GM19455 (cell line): ENCODE measurements at regions not wholly inside any gene's neighbourhood (a gene's known extent, or its start where the extent isn't known, plus 50 kb on each side); places are given as distances from the start of the nearest gene placed in this dataset.
A peak's percentile ranks its signal among the peaks of the same experiment; 100 is the strongest.
"Not testable (repeated sequence)": the region's sequence is repeated elsewhere in the genome, so short reads cannot be mapped to it uniquely, and the experiment has no call there.

Source experiments
- ATAC-seq: cut with Tn5 transposase; IDR thresholded peaks from one replicate; pipeline ENCODE4 v1.9.1; 2021; ENCODE audit not compliant: unreplicated experiment

DNA sequence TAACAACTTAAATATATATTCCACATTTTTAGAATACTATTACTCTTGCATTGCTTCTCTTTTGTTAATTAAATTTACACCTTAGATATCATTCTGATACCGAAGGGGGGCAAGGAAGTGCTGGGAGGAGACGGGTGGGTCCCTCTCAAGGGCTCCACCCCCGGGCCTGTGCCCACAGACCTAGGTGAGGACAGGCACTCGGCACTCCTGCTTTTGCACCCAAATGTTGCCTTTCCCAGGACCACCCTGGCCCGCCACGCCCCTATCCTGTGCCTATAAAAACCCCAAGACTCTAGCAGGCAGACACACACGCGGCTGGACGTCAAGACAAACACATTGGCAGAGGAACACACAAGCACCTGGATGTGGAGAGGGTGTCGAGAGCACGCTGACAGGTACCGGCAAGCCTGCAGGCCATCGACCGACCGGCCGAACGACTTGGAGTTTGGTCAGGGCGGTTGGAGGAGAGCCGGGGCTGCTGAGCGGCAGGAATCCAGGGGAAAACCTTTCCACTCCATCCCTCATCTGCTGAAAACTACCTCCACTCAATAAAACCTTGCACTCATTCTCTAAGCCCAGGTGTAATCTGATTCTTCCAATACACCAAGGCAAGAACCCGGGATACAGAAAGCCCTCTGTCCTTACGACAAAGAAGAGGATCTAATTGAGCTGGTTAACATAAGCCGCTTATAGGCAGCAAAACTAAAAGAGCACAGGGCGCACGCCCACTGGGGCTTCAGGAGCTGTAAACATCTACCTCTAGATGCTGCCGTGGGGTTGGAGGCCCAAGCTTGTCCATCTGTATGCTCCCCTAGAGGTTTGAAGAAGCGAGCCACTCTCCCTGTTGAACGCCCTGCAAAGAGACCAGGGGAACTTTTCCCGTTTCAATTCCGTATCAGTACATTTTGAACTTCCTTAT lies 197.4 kb upstream of the PRSS16 start:
- no peak for ATAC-seq

DNA sequence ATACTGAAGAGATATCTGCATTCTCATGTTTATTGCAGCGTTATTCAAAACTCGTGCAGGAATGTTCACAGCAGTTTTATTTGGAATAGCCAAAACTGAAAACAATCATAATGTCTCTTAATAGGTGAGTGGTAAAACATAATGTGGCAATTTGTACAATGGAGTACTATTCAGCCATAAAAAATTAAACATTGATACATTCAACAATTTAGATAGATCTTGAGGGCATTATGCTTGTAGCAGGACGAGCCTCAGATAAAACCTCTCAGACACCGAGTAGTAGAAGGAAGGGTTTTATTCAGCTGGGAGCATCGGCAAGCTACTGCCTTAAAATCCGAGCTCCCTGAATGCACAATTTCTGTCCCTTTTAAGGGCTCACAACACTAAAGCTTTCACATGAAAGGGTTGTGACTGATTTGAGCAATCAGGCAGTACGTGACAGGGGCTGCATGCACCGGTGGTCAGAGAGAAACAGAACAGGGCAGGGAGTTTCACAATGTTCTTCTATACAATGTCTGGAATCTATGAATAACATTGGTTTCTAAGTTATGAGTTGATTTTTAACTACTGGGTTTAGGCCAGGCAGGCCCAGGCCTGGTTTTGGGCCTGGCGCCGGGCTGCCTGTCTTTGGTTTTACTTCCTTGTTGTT lies 195.3 kb upstream of the PRSS16 start:
- not testable (repeated sequence) for ATAC-seq

DNA sequence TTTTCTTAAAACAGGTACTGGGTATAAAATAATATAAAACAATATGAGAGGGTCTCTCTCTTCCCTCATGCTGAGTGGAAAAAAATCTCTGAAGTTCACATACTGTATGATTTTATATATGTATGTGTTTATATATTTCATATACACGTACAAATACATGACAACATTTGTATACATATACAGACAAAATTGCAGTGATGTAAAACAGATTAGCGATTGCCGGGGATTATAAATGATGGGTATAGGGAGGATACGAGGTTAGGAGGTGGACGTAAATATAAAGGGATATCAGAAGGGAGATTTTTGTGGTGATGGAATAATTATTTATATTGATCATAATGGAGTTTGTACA lies 194.8 kb upstream of the PRSS16 start:
- ATAC-seq = no peak

DNA sequence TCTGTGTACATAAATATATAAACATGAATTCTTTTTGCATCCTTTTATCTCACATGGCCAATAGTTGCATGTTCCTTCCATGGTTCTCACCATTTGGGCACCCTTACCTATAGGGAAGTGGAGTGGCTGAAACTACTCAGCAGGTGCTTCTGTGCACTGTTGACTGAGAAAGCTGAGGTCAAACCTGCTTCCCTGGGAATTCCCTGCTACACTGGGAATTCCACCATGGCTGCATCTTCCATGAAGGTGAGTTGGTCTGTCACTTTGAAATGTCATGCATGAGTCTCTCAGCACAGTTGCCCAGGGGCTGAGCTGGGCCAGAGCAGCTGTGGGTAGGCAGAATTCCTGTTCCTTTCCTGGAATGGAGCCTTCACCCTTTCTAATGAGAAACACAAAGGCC lies 193.8 kb upstream of the PRSS16 start:
- ATAC-seq = no peak

DNA sequence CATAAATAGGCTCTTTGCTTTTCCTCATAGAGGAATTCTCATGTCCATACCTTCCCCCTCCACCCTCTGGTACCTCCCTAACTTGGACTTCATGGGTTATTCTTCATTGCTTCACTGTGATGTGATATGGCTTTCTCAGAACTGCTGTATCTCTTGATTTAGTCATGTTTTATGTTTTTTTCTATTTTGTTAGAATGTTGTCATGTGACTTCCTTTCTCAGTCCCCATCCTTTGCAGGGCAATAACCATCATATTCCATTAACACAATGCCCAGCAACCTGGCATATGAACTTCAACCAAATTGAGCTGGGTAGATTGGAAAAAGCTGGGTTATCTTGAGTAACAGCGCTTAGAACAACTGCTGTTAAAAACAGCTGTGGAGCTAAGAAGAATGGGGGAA lies 190.9 kb upstream of the PRSS16 start:
- no peak for ATAC-seq

DNA sequence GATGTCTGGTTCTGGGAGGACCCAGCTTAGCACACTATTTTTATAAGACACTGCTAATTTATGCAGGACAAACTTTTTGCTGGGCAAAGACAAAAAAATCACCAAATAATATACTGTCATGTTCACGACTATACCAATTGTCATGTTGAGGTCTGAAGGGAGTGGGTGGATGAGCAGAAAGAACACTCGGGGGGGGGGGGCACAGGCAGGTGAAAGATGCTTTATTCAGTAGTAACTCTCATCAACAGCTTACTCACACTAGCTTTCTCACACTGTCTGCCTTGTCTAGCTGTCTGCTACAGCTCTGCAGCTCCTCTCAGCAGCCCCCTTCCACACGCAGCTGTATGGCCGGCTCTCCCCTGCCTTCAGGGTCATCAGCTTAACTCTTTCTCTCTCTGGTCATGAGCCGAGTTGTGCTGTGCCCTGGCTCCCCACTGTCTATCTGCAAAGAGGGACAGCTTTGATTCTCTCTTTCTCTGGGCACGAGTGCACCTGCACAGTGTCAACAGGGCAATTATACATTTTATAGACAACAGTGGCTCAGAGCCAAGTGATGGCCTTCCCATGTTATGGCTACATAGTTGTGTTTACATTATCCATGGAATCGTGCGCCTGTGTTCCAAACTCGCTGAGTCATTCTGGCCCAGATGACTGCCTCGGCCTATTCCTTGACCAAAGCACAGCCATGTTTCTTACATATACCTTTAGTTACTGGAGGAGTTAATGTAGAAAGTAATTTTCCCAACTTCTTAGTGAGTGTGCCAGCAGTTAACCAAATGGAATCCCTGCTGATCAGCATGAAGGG lies 187.7 kb upstream of the PRSS16 start:
- no peak for ATAC-seq

DNA sequence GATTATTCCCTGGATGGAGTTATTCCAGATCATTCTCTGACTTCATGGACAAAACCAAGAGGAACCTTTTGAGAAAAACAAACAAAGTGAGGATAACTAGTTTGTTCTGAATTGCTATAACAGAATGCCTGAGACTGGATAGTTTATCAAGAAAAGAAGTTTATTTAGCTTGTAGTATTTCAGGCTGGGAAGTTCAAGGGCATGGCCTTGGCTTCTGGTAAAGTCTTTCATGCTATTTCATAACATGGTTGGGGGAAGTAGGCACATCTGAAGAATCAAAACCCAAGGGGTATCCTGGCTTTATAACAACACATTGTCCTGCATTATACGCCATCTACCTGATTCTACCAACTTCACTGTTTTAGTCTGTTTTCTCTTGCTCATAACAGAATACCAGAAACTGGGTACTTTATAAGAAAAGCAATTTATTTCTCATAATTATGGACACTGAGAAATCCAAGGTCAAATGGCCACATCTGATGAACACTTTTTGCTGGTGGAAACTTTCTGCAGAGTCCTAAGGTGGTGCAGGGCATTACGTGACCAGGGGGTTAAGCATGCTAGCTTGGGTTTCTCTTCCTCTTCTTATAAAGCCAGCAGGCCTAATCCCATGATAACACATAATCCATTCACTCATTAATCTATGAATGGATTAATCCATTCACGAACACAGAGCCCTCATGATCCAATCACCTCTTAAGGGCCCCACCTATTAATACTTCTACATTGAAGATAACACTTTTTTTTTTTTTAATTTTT lies 186.1 kb upstream of the PRSS16 start:
- ATAC-seq = no peak

DNA sequence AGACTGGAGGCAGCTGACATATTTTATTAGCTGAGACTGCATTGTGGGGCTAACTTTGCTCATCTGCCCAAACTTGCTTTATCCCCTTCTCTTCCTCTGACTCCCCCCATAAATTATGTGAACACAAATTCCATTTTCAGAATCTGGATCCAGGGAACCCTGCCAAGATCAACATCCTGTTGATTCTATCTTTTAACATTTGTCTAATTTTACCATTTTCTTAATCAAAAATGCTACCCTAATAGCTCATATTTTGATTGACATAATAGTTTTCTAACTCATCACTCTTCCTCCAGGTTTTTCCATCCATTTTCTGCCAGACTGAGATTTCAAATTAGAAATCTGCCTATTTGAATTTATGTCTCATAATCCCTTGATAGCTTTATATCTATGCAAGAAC lies 184.7 kb upstream of the PRSS16 start:
- no peak for ATAC-seq

DNA sequence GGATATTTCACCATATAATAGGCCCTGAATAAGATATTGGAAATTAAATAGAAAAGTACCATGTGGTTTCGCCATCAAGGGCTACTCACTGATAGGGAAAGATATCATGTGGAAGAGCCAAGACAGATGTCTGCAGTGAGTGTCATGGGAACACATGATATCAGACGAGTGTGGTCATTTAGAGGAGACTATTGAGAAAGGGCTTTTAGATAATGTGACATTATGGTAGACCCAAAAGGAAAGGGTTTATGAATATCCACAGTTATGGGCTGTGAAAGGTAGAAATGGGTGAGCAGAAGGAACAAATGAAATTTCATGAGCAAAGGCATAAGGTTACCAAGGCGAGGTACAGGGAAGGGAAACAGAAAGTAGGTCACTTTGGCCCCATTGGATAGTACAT lies 182.3 kb upstream of the PRSS16 start:
- ATAC-seq = no peak

DNA sequence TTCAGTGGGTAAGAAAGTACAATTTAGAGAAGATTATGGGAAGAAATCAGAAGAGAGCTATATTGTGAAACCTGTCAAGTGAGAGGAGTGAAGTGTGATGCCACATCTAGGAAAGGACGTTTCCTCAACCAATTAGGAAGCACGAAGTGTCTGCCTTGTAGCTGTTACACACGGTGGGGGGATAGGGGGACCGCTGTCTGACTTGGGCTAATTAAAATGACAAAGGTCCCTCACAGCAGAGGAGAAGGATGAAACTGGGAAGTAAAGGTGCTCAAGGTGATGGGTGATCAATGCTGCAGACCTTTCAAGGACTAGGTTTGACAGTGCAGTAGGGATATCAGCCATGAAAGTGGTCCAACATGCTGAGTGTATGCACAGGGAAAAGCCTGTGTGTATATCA lies 181.1 kb upstream of the PRSS16 start:
- ATAC-seq = no peak

DNA sequence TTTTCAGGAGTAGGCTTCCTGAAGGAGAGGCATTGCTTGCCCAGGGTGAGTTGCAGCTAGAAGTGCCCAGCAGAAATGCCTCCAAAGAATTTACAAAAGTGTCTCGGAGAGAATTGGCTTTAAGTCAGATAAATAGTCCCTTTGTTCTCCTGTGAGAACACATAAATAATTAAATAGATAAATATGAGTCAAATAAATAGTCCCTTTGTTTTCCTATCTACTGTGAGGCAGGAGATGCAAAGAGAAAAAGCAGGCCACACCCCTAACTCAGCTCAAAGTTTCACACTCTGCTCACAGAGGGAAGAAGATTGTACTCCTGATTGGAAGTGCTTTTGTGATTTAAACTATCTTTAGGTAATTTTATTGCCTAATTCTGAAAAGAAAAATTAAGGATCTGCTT lies 180.7 kb upstream of the PRSS16 start:
- ATAC-seq = no peak

DNA sequence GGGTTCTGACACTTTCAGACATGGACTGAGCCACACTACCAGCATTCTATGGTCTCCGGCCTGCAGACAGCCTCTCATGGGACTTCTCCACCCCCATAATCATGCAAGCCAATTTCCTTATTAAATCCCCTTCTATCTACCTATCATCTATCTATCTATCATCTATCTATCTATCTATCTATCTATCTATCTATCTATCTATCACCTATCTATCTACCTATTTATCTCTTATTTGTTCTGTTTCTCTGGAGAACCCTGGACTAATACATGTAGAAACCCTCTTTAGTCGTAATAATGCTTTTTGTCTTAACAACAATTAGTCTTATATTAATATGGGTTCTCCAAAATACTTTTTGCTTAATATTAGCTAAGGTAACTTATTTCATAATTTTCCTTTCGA lies 174.1 kb upstream of the PRSS16 start:
- ATAC-seq = no peak

DNA sequence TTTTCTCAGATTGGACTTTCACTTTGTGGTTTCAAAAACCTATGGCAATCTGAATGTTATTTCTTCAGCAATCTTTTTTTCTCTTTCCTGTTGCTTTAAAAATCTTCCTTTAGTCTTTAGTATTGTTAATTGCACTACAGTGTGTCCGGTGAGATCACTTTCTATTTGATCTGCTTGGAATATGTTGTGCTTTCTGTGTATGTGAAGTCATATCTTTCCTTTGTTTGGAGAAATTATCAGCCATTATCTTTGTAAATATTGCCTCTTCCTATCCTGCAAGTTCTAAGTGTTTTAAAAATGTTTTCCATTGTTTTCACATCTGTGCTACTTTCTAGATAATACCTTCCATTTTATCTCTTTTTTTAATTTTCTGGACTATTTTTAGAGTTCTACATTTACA lies 171.4 kb upstream of the PRSS16 start:
- ATAC-seq = no peak

DNA sequence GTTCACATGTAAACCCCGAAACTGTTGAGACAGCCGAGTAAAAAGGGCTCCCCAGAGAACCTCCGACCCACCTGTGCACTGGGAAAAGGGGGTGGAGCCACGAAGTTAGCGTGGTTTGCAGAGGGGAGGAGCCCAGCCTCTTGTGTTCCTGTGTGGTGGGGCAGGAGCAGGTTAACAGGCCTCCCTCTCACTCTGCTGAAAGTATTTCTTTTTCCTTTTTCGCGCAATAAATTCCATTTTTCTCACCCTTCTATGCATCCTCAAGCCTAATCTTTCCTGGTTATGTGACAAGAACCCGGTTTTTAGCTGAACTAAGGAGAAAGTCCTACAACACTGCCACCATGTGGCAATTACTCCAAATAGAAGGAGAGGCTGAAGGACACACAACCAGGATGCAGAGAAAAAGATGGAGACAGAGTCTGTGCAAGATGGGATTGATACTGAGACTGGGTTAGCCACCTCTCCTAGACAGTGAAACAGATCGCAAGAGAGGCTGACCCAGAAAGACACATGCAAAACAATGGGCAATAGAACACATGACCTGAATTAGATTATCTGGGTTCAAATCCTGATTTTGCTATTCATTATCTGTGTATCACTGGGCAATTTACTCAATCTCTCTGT lies 168.7 kb upstream of the PRSS16 start:
- ATAC-seq = peak; percentile 84

DNA sequence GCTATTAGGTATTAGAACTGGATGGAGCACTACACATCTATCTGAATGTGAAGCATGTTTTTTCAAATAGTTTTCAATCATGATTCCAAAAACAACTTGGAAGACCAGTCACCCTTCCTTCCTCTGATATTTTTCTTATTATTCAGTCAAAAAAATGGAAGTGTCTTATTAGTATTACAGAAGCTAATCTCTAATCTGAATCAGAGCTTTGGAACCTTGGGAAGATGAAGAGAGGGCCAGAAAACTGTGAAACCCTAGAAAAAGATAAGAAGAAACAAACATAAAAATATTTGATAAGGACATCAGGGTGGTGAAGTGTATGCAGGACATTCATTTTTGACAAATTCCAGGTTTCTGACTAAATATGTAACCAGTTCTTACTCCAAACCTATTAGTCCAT lies 166.3 kb upstream of the PRSS16 start:
- ATAC-seq = no peak

DNA sequence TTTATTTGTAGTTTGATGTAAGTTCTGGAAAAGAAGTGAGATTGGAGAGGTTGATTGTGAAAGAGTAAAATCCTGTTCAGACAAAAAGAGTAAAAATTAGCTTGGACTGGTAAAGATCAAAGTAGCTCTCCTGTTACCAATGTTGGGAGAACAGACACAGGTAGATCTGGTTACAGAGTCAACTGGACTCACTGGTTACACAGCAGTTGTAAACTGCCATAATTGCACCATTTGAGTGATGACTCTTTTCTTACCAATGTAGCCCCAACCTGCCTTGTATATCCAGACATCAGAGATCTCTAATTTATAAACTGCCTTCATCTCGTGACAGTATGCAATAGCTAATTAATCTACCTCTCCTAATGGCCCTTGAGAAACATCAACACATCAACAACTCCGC lies 165.6 kb upstream of the PRSS16 start:
- no peak for ATAC-seq

DNA sequence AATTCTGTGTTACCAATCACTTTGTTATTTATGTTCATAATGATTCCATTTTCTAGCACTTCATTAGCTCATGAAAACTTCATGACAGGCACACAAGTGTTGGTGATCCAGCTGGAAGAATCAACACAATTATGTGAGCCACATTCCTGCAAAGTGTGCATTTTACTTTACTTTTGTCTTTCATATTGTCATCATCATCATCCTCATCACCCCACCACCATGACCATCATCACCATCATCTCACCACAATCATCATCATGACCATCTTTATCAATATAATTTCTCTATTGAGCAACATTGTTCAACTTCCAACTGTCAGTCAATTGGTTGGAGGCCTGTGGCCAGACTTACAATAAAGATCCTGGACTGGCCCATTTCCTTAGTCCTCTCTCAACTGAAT lies 159.4 kb upstream of the PRSS16 start:
- ATAC-seq = no peak

DNA sequence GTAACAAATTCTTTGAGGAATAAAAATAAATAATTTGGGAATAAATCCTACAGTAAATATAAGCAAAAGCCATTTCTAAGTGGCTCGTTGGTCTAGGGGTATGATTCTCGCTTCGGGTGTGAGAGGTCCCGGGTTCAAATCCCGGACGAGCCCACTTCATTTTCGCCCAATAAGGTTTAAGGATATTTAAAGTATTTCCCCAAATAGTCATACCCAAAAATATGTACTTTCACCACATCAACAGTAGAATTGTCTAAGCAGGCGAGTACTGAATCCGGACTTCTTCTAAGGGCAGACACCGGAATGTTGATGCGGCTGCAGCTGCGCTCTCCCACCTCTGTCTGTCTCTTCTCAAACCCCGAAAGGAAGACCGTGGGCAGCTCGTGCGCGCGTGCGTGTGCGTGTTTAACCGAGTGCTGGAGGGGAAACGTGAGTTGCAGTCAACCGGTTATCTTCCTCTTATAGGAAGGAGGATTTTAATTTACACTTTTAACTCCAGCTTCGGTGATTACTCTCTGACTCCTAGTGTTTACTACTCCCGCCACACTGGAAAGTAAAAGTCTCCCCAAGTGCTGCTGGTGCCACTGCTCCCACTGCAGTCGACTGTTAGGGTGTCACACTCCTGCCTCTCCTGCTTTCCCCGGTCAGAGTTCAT lies 155.7 kb upstream of the PRSS16 start:
- ATAC-seq = no peak

DNA sequence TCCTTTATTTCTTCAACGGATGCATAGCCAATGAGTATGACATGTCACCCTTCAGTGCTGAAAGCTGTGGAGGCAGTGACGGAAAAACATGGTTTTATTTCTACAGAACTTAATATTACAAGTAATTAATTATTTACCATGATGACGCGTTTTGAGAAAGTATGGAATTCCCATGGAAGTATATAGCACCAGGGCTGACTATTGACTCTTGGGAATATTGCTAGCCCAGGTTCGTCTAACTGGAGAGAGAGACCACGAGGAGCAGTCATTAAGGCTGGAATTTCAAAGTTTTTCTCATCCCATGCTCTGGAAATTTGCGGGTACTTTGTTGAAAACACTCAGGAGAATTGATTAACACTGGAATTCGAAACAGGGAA lies 155.2 kb upstream of the PRSS16 start:
- no peak for ATAC-seq

DNA sequence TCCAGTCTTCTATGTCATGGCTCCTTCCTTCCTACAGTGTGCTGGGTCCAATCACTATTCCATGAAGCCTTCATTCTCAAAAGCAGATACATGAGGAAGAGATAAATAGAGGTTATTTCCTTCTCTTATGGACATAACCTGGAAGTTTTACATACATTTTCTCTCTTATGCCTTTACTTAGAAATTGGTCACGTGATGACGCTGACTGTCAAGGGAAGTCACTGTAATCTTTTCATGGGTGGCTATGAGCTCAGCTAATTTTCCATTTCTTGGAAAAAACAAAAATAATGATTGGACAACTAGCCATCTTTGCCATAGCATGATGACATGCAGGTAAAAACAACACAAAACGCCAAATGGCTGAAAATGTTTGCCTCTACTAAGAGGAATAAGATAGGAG lies 151.6 kb upstream of the PRSS16 start:
- no peak for ATAC-seq
